ENCODE measurements at regions not wholly inside any gene's neighbourhood (a gene's known extent, or its start where the extent isn't known, plus 50 kb on each side); places are given as distances from the start of the nearest gene placed in this dataset.

DNA sequence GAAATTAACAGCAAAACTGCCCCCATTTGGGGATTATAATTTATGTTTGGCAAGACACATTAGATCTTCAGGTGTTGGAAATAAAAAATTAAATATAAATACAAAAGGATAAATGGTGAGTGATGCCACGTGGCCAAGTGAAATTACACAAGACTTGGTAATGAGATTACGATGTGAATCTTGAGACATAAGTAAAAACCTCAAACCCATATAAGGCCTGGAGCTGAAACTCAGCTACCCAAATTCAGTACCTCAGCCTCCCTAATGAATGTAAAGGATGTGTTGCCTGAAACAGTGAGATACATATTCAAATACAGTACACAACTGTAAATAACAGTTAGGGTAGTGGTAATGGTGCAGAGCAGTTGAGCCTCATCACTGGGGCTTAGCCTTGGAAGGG, 1146.6 kb downstream of the OTOL1 start:
- TF ChIP-seq POLR2A (IDR thresholded peaks at IDR 0.05) (no peak), CTCF (IDR thresholded peaks at IDR 0.05) (no peak)

Data from body of pancreas (tissue), 4 donors.